Head of caudate nucleus (tissue), 42 donors: ENCODE measurements at regions not wholly inside any gene's neighbourhood (a gene's known extent, or its start where the extent isn't known, plus 50 kb on each side); places are given as distances from the start of the nearest gene placed in this dataset.

ENCODE experiments used
- DNase-seq, 42 donors: peaks; one replicate each; pipeline versions ENCODE4 v3.0.0 to v3.0.0-alpha.2; 2020 to 2021; ENCODE audit warnings: mixed read lengths in 7 of 42
- intact Hi-C: fragments of 100-400 bp; cut with DNase I; formaldehyde crosslinking; loops from one replicate; pipeline ENCODE4 v1.15.0; 2022

DNA sequence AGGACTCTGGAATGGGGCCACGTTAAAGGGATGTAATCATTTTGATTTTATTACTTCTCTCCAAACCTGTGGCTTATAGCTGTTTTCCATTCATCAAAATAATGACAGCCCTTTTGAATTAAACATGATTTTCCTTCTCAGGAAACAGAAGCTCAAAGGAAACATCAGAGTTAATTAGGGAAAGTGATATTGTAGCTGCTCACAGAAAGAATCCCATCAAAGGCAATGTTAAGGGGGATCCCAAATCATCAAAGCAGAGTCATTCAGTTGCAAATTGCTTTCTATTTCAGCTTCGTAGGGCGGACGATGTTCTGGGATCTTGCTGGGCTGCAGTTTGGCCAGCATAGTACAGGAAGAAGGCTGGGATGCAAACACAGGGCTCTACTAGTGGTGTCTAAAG is 563.2 kb downstream of the CCSER2 start:
- DNase-seq, result no peak
- intact Hi-C loops, result no loop called here

DNA sequence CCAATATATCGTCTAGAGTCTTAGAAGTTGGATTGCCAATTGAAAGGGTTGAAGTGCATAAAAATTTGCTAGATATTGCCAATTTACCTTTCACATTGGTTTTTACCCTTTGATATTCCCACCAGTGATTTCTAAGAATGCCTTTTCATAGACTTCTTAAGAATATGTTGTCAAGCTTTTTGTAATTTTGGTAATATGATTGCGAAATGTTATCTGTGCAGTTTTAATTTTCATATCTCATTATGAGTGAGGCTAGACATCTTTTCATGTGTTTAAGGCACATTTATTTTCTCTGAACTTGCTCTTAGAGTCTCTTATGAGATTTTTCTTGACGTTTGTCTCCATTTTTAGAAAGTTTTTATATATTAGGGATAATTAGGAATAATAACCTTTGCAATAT is 567.2 kb downstream of the CCSER2 start:
- DNase-seq, result no peak
- intact Hi-C loops, result no loop called here

DNA sequence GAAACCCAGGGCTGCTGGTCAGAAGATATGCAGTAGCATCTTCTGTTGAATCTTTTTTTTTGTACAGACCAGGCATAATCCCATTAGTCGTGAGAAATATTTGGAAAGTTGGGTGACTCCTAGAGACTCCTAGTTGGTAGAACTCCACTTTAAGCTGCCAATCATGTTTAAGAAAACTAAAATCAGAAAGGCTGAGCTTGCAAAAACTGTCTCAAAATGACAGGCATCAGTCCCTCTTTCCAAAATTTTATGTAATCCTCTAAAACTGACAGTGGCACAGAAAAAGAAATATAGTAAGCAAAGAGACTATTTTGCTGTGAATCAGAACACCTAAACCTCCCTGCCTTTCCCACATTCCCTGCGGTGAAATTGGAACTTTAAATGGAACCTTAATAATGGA is 568.5 kb downstream of the CCSER2 start:
- intact Hi-C loops, result no loop called here
- no peak for DNase-seq

DNA sequence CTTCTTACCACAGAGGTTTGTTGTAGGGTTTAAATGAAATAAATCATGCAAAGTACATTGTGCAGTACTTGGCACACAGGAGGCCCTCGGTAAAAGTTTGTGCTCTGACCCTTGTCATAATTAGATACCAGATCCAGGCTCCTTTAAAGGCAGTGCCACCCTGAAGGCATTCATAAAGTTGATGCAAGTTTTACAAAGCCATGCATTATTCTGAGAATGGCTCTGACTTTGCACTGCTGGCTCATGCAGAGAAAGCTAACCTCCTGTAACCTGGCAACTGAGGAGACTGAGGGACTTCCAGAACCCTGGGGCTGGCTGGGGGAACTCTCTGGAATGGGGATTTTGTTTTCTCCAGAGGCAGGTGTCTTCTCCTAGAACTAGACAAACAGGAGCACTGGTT is 570.9 kb downstream of the CCSER2 start:
- no peak for DNase-seq
- intact Hi-C loops, result no loop called here

DNA sequence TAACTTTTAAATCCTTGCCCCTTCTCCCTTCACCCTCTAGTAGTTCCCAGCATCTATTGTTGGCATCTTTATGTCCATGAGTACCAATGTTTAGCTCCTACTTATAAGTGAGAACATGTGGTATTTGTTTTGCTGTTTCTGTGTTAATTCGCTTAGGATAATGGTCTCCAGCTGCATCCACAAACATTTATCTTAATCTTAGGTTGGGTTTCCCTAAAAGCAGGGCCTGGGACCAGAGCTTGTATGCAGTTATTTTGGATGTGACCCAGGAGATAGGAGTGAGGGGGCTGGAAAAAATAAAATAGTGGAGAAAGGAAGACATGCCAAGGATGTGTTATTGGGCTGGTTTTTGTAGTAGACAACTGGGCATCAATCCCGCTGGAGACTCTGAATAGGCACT is 571.8 kb downstream of the CCSER2 start:
- intact Hi-C loops, result no loop called here
- DNase-seq, result no peak

DNA sequence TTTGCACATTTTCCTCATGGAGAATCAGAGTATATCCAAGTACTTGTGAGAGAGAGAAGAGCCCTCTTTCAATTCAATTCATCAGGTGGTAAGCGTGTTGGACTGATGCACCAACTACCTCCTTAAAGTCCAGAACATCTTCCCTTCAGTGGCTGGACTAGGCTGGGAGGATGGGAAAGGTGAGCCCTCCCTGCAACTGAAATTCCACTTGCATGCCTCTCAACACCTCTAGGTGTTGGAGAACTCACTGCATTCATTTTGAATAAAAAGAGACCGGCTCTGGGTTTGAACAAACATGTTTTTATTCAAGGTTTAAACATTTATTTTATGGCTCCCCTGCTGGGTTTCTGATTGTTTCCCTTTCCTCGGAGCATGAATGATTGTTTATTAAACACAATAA is 573.5 kb downstream of the CCSER2 start:
- no peak for DNase-seq
- intact Hi-C loops, result no loop called here

DNA sequence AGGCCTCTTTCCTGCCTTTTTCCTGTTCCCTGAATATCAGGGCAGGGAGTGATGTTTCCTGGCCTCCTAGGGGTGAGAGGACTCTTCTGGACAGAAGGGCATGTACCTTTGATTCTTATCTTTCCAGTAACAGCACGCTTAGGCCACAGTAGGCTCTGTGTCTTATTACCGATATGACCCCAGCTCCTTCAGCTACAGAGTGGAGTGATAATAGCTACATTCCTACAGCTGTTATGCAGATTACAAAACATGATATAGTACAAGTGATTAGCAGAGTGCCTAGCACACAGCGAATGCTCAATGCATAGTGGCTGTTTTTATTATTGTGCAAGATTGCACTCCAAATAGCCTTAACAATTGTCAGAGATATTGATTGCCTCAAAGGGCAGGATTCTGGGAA is 574.2 kb downstream of the CCSER2 start:
- intact Hi-C loops, result no loop called here
- no peak for DNase-seq

DNA sequence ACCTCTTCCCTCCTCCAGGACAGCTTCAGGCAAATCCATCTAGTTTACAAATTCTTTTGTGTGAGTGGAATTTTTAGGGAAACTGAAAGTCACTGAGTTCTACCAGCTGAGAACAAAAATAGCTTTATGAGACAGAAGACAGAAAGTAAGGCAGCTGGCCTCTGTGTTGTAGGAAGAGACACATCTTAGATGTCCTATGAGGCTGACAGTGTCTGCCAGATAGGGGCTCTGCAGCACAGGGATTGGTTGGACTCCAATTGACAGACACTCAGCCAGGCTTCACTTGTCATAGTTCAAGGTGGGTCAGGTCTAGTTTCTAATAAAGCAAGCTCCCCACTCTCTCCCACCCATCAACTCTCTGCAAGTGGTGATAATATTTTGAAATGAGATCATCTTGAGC is 574.9 kb downstream of the CCSER2 start:
- intact Hi-C loops, result no loop called here
- peak in 2 of 42 donors; percentile 4 to 12 for DNase-seq

DNA sequence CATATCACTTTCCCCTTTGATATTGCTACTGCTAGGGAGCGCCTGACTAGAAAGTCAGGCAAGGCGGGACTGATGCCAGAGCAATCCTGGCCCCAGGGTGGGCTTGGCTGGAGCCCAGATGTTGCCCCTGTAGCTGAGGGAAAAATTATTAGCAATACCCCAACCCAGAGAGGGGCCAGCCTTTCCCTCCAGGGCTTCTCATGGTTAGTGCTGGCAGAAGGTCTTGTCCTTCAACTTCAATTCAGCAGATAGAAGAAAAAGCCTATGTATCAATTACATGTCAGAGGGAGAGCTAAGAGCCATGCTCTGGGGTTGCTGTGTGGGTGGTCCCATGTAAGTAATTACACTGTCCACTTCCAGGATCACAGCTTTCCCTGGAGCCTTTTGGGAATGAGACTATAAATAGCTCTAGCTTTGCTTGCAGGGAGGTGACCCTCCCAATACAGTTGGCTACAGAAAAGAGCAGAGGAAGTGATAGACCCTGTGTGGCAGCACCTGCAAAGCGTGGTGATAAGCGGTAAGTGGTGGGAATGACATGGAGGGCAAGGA is 579.1 kb downstream of the CCSER2 start:
- DNase-seq, result no peak
- intact Hi-C loops, result no loop called here

DNA sequence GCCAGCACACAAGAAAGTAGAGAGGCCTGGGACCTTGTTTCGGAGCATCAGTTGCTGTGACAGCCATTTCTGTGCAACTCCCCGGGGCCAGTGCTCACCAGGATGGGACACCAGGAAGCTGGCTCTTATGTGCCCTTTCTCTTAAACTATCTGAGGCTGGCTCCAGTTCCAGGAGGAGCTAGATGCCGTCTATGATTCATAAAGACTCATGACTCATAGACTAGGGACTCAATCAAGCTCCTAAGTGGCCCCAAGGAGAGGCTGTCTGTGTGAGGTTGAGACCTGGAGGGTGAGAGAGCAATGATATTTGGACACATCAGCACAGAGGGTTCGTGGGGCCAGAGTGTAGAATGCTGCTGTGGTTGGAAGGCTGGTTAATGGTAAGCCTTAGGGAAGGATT is 580.1 kb downstream of the CCSER2 start:
- no peak for DNase-seq
- intact Hi-C loops, result no loop called here

DNA sequence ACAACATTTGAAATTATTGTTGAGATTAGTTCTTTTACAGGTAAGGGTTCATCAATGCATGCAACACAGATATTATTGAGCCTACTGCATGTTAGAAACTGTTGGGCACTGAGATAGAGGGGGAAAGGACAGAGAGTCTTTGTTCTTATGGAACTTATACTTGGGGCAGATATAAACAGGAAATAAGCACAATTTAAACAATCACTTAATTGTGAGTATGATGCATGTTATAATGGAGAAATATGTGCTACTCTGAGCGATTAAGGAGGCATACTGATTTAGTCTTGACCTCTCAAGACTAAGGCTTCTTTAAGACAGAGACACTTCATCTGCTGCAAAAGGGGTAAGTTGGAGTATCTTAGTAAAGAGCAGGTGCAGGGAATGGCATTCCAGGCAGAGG is 593.3 kb downstream of the CCSER2 start:
- intact Hi-C loops, result no loop called here
- no peak for DNase-seq

DNA sequence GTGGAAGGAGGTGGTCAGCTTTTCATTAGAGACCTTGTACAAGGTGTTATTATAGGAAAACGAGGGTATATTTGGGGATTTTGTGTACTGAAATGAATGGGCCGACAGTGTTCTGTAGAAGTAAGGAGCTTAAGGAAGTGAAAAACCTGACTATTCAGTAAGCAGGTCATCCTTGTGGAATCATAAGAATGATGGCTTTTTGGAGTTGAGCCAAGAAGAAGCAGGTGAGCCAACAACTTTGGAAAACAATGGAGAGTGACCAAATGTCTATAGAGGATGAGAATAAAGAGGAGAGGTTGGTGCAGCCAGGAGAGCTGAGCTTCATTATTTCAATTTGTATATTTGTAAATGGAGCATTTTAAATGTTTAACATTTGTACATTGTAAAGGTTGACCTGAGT is 595.7 kb downstream of the CCSER2 start:
- intact Hi-C loops, result no loop called here
- no peak for DNase-seq

DNA sequence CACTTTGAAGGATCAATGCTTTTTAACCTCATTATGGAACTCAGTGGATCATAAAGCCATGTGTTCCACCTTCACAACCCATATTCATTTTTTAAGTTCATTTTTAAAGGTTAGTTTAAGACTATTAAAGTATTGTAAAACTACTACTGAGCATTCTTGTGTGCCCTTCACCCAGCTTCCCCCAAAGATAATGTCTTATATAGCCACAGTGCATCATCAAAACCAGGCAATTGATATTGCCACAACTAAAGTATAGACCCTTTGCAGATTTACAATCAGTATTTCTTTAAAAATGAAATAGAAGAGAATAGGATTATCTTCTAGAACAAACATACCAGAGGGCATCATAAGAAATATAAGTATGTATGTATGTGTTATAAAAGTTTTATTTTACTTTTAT is 597.1 kb downstream of the CCSER2 start:
- intact Hi-C loops, result no loop called here
- no peak for DNase-seq

DNA sequence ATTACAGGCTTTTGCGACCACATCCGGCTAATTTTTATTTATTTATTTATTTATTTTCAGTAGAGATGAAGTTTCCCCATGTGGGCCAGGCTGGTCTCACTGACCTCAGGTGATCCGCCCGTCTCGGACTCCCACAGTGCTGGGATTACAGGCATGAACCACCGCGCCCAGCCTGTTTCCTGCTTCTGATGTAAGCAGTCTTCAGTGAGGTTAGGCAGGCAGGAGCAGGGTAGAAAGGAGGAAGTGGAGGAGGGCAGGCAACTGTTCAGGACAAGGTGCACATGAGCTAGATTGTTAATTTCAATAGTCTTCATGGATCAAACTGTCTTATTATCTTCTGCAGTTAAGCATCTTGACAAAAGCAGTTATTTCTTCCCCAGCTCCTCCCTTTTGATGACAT is 605.0 kb downstream of the CCSER2 start:
- DNase-seq, result no peak
- intact Hi-C loops, result no loop called here

DNA sequence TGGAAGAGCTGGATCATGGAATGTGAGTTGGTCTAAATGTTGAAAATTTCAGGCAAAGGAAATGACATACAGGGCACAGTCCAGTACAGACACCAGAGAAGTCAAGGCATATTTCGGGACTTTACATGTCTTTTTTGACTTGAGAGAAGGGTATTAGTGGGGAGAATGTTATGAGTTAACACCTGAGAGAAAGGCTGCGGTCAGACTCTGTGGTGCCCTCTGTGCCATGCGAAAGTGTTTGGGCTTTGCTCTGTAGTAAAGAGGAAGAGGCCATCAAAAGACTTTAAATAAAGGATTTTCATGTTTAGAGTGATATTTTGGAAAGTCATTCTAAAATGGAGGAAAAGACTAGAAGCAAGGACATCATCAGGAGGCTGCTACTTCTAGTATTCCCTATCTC is 607.4 kb downstream of the CCSER2 start:
- intact Hi-C loops, result no loop called here

DNA sequence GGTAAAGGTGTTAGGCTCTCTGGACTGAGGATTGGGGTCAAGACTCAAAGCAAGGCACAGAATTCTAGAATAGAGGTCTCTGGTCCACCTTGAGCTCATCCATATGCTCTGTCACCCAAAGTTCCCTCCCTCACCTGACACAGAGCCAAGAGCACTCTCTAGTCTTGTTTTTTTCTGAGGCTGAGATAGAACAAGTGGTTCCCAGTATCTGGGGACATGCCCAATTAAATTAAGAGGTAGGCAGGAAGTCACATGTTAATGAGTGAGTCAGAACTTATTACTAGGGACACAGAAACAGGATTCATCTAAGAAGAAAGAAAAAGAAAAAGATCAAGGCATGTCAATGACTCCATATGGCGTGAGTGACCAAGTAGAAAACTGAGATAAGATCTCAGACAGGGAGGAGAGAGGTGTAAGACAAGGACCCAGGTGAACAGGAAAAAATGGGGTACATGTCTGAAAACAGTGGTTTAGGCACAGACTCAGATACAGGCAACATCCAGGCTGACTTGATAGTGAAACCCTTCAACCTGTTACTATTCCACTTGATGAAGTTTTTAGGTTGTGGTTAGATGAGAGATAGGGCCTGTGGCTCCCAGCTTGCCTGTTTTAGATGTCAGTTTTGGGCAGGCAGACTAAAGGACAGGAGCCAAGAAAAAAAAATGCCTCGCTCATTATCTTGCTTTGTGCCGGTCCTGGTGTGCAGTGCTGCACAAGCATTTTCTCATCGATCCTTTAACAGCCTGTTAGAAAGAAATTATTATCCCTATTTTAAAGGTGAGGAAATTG is 609.9 kb downstream of the CCSER2 start:
- DNase-seq, result no peak
- intact Hi-C loops, result no loop called here

More for the DNA sequence above, 607.4 kb downstream of the CCSER2 start:
- DNase-seq, result no peak

DNA sequence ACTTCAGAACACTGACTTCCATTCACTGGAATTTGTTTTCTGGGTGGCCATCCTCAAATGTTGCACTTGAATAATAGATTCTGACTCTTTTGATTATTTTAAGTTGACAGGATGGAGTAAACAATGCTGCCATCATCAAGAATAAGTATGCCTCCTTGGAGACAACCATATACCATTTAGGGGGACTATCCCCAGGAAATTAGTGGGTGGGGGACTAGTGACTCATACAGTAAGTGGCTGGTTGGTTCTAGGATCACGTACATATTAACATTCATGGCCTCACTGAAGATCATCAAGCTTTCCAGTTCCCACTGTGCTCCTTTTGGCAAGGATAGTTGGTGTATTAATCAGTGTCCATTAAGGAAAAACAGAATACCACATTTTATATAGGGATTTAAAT is 615.2 kb downstream of the CCSER2 start:
- no peak for DNase-seq
- intact Hi-C loops, result no loop called here

DNA sequence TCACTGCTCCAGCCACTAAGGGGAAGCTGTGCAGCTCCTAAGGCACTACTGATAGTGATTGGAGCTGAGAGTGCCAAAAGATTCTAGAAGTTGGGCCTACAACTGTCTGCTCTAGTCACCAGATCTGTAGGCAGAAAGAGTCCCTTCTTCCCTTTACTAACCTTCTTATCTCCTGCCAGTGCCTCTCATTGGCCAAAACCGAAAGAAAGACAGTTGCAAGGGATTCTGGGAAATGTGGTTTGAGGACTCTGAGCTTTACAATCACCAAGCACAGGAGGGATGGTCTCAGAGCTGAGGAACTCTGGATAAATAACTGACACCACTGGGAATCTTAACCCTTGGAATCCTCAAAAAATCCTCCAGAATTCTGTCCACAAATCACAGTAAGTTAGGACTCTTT is 615.8 kb downstream of the CCSER2 start:
- no peak for DNase-seq
- intact Hi-C loops, result no loop called here

DNA sequence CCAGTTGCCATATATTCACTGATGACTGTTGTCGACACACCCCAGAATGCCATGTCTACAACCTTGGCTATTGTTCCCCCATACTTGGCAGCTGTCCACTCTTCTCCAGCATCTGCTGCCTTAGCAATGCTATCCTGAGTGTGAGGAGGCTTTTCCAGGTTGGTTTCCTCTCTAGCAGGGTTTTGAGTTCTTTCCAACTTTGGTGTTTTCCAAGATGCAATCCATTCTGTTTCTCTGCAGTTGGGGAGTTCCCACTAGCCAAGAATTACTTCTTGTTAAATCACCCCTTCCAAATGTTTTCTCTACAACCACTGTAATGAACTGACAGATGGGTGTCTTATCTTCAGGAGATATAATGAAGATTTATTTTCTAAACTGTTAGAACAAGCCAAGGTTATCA is 617.4 kb downstream of the CCSER2 start:
- no peak for DNase-seq
- intact Hi-C loops, result no loop called here

DNA sequence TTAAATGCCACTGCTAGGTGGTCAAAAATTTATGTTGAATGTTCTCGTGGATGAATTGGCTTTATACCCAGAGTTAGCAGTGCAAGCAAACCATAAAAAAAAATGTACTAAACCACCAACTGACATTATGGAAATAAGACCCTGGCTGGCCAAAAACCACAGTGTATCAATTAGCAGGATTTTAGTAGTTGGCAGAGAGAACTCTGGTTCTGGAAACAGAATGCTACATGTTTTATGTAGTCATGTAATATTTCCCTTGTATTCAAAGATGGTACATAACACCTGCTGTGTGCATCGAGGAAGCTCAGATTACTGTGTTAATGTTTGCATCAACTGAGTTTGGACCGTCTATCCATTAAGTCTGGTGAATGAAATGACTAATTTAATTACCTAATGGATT is 618.5 kb downstream of the CCSER2 start:
- no peak for DNase-seq
- intact Hi-C loops, result no loop called here

DNA sequence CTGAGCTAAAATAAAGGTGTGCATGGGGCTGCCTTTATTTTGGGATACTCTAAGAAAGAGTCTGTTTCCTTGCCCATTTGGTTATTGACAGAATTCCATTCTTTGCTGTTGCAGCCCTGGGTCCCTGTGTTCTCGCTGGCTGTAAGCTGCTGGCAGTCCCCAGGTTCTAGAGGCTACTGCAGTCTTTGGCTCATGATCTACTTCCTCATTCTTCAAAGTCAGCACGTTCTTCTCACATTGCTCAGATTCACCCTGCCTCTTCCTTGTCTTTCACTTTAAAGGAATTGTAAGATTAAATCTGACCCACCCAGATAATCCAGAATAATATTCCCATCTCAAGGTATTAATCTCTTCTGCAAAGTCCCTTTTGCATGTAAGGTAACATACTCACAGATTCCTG is 620.3 kb downstream of the CCSER2 start:
- no peak for DNase-seq

More for the DNA sequence above, 620.3 kb downstream of the CCSER2 start:
- intact Hi-C loops, result no loop called here
